Lung (tissue), 11 donors: ENCODE measurements at regions not wholly inside any gene's neighbourhood (a gene's known extent, or its start where the extent isn't known, plus 50 kb on each side); places are given as distances from the start of the nearest gene placed in this dataset.

Experiments used
- ATAC-seq: fragments of 200-7000 bp; cut with Tn5 transposase; one replicate; pipeline ENCODE4 v1.9.1; 2020; ENCODE audit warnings: moderate number of reproducible peaks; ENCODE audit not compliant: insufficient read depth, low FRiP score
- DNase-seq, 3 donors: peaks; one replicate each; pipeline ENCODE4 v3.0.0-alpha.2; 2013 to 2017
- H3K27ac ChIP-seq, 2 donors: one replicate each; pipeline ENCODE4 v1.5.1; 2013; ENCODE audit warnings: mild to moderate bottlenecking in 2 of 2, moderate library complexity in 2 of 2, control low read depth in 1 of 2, inconsistent platforms in 1 of 2, low read depth in 1 of 2, low read length in 1 of 2
- H3K27me3 ChIP-seq, 3 donors: one replicate each; pipeline ENCODE4 v1.5.1; 2013; ENCODE audit warnings: low read length in 2 of 3; ENCODE audit not compliant: control insufficient read depth in 3 of 3, insufficient read depth in 3 of 3
- H3K36me3 ChIP-seq, 4 donors: one replicate each; pipeline ENCODE4 v1.5.1; 2013; ENCODE audit warnings: low read length in 4 of 4, mild to moderate bottlenecking in 1 of 4, moderate library complexity in 1 of 4; ENCODE audit not compliant: control insufficient read depth in 4 of 4, insufficient read depth in 4 of 4
- H3K4me1 ChIP-seq, 5 donors: one replicate each; pipeline ENCODE4 v1.5.1; 2013; ENCODE audit warnings: low read length in 5 of 5, mild to moderate bottlenecking in 2 of 5, moderate library complexity in 1 of 5; ENCODE audit not compliant: control insufficient read depth in 5 of 5, insufficient read depth in 5 of 5
- H3K4me3 ChIP-seq: one replicate; pipeline ENCODE4 v1.5.1; 2013; ENCODE audit warnings: mild to moderate bottlenecking, control low read depth, moderate library complexity
- H3K9ac ChIP-seq, 2 donors: one replicate each; pipeline ENCODE4 v1.5.1; 2013; ENCODE audit warnings: low read length in 2 of 2, control low read depth in 1 of 2; ENCODE audit not compliant: insufficient read depth in 1 of 2
- H3K9me3 ChIP-seq, 4 donors: one replicate each; pipeline ENCODE4 v1.5.1; 2013; ENCODE audit warnings: low read length in 3 of 4, mild to moderate bottlenecking in 1 of 4, moderate library complexity in 1 of 4; ENCODE audit not compliant: control insufficient read depth in 4 of 4, insufficient read depth in 3 of 4
- CTCF ChIP-seq: IDR thresholded peaks from 2 replicates; pipeline ENCODE4 v1.5.1; 2012; ENCODE audit warnings: mild to moderate bottlenecking; ENCODE audit errors: control extremely low read depth, extremely low read depth
- WGBS, 2 donors: extraction: QIAGEN DNeasy Blood & Tissue Kit; methylation state at CpG; one replicate each; pipeline ENCODE4 v1.1.7; 2013; 5-methylcytosine and 5-hydroxymethylcytosine counted together
- donor health status: control.
- donor health status: control.
- donor health status: Bipolar disorder and iron deficiency.
- donor health status: healthy.
- donor health status: DM: yes; HTN: yes; CAD: no.

DNA sequence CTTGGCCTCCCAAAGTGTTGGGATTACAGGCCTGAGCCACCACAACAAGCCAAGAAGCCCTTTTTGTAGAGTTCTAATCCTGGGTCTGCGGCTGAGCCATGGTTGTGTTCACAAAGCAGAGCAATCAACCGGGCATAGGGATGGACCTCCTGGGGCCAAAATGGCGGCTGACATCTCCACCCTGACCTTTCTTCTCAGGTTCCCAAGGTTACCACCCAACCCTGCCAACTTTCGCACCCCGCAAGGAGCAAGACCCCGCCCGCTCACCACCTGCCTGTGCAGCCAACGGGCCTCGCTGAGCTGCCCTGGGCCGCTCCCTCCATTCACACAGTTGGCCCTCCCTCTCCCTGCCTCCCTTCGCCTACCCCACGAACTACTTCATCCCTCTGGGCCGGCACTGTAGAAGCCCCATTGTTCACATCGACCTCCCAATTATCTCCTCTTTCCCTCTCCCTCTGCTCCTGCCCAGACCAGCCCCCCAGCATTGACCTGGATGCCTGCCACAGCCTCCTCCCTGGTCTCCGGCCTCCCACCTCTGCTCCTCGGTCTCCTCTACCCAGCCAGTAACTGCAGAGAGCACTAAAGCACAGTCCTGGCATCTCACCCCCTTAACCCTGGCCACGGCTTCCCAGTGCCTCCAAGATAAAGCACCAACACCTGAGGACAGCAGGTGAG is 62.0 kb upstream of the TFRC start:
- peaks cover 0 to 7% (median 3%) of the 10 kb centered on the region in 5 donors for H3K4me1 ChIP-seq
- no peak overlapping the region for H3K27ac ChIP-seq
- no peak overlapping the region for H3K4me3 ChIP-seq
- H3K9me3 ChIP-seq: peaks cover 0 to 2% (median 0%) of the 10 kb centered on the region in 4 donors
- DNase-seq (no peak), ATAC-seq (no peak)
- TF ChIP-seq CTCF: no peak
- no peak overlapping the region for H3K9ac ChIP-seq
- WGBS, 2 donors: 93 to 94% methylated on average over 17 of the region's 17 CpGs
- no peaks in the 10 kb centered on the region for H3K27me3 ChIP-seq
- no peaks in the 10 kb centered on the region for H3K36me3 ChIP-seq

- Histone ChIP-seq H3K4me3 (no peak overlapping the region), H3K27me3 (no peaks in the 10 kb centered on the region)
- peak; percentile 46 for ATAC-seq
These were observed 60.5 kb upstream of the TFRC start for GRCh38 chr3:196142202-196142956.

GRCh38 chr3:196141866-196142201 is 59.9 kb upstream of the TFRC start:
- no peak for DNase-seq
- 67 to 80% methylated on average over 6 of the region's 6 CpGs for WGBS, 2 donors
- Histone ChIP-seq H3K27me3 (no peaks in the 10 kb centered on the region), H3K4me1 (peaks cover 0 to 7% (median 6%) of the 10 kb centered on the region in 5 donors), H3K9ac (no peak overlapping the region), H3K27ac (peak overlapping the region in 1 of 2 donors; percentile 28), H3K9me3 (no peaks in the 10 kb centered on the region), H3K4me3 (no peak overlapping the region), H3K36me3 (no peaks in the 10 kb centered on the region)
- ATAC-seq: no peak
- TF ChIP-seq CTCF: no peak

More at GRCh38 chr3:196142202-196142956, 60.5 kb upstream of the TFRC start:
- H3K9ac ChIP-seq: peak overlapping the region in 1 of 2 donors; percentile 17
- H3K27ac ChIP-seq: peak overlapping the region in 1 of 2 donors; percentile 28
- H3K4me1 ChIP-seq: peaks cover 0 to 7% (median 6%) of the 10 kb centered on the region in 5 donors
- peak; percentile 27 to 69 (median 43) for DNase-seq
- no peak for TF ChIP-seq CTCF
- H3K36me3 ChIP-seq: no peaks in the 10 kb centered on the region
- 76 to 87% methylated on average over 16 of the region's 16 CpGs for WGBS, 2 donors
- no peaks in the 10 kb centered on the region for H3K9me3 ChIP-seq
